NCI-H2107 (cell line): ENCODE measurements at regions not wholly inside any gene's neighbourhood (a gene's known extent, or its start where the extent isn't known, plus 50 kb on each side); places are given as distances from the start of the nearest gene placed in this dataset.

Experiments
- DNase-seq: peaks from one replicate; lab custom pipeline; 2025; lab: John Stamatoyannopoulos, UW

GRCh38 chr1:117260761-117261423, 50.2 kb upstream of the VTCN1 start:
- DNase-seq: peak; percentile 14
